SK-N-MC (cell line): ENCODE measurements at regions not wholly inside any gene's neighbourhood (a gene's known extent, or its start where the extent isn't known, plus 50 kb on each side); places are given as distances from the start of the nearest gene placed in this dataset.
"Not testable (repeated sequence)": the region's sequence is repeated elsewhere in the genome, so short reads cannot be mapped to it uniquely, and the experiment has no call there.

ENCODE experiments used
- DNase-seq: peaks from one replicate; pipeline ENCODE4 v3.0.0-alpha.2; 2011; ENCODE audit warnings: low read depth, low spot score
- H3K27ac ChIP-seq: fragments of 200-600 bp; sonication (generic); 2 replicates; pipeline ENCODE4 v1.5.1; 2016; ENCODE audit warnings: mixed run types
- H3K36me3 ChIP-seq: fragments of 200-600 bp; sonication (generic); 2 replicates; pipeline ENCODE4 v1.6.1; 2017; ENCODE audit warnings: antibody characterized with exemption, low read length, mixed read lengths; ENCODE audit not compliant: insufficient read depth
- H3K4me3 ChIP-seq: fragments of 200-600 bp; sonication (generic); 2 replicates; pipeline ENCODE4 v1.5.1; 2016
- H3K9ac ChIP-seq: fragments of 200-600 bp; sonication (generic); 2 replicates; pipeline ENCODE4 v1.8.0; 2017; ENCODE audit warnings: mixed run types, mixed read lengths; ENCODE audit not compliant: insufficient read length
- H3K9me3 ChIP-seq: fragments of 200-600 bp; sonication (generic); 2 replicates; pipeline ENCODE4 v1.6.1; 2017; ENCODE audit warnings: low read depth, mild to moderate bottlenecking, antibody characterized with exemption, low read length, moderate library complexity, mixed read lengths
- EZH2 ChIP-seq: fragments of 200-600 bp; sonication (generic); IDR thresholded peaks from one replicate; pipeline ENCODE4 v1.6.1; 2017; ENCODE audit warnings: antibody characterized with exemption
- FOXP2 ChIP-seq: optimal IDR thresholded peaks from 2 replicates; pipeline ENCODE3; 2011; ENCODE audit warnings: mild to moderate bottlenecking, moderate library complexity; ENCODE audit not compliant: insufficient read depth; ENCODE audit errors: extremely low read length, control extremely low read depth
- POLR2AphosphoS5 ChIP-seq: IDR thresholded peaks from 2 replicates; pipeline ENCODE4 v1.6.1; 2012; ENCODE audit warnings: mild to moderate bottlenecking, low read depth, low read length, borderline replicate concordance

- H3K9ac ChIP-seq, H3K9me3 ChIP-seq, DNase-seq, H3K27ac ChIP-seq, H3K36me3 ChIP-seq, H3K4me3 ChIP-seq: not testable (repeated sequence)
Measured at GRCh38 chr15:20301041-20301390, 240.6 kb downstream of the GOLGA6L6 start.

GRCh38 chr15:20300351-20301040 lies 241.1 kb downstream of the GOLGA6L6 start:
- H3K27ac ChIP-seq, DNase-seq, H3K9ac ChIP-seq, H3K36me3 ChIP-seq, H3K4me3 ChIP-seq, H3K9me3 ChIP-seq: not testable (repeated sequence)

DNA sequence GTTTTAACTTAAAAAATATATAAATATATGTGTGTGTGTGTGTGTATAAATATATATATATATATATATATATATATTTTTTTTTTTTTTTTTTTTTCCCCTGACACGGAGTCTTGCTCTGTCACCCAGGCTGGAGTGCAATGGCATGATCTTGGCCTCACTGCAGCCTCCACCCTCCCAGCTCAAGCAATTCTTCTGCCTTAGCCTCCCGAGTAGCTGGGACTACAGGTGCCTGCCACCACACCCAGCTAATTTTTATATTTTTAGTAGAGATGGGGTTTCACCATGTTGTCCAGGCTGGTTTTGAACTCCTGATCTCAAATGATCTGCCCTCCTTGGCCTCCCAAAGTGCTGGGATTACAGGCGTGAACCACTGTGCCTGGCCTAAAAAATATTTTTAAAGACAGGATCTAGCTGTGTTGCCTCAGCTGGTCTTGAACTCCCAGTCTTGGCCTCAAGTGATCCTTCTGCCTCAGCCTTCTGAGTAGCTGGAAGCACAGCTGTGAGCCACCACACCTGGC lies 243.9 kb downstream of the GOLGA6L6 start:
- DNase-seq, H3K27ac ChIP-seq, H3K9me3 ChIP-seq, H3K9ac ChIP-seq, H3K4me3 ChIP-seq, H3K36me3 ChIP-seq: not testable (repeated sequence)

DNA sequence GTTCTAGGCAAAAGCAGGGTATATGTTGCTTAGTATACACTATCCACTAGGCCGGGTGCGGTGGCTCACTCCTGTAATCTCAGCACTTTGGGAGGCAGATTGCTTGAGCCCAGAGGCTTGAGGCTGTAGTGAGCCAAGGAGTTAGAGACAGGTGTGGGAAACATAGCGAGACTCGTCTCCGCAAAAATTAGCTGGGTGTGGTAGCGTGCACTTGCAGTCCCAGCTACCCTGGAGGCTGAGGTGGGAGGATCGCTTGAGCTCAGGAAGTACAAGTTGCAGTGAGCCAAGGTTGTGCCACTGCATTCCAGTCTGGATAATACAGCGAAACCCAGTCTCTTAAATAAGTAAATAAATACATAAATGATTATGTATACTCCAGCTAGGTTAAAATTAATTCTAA lies 245.3 kb downstream of the GOLGA6L6 start:
- not testable (repeated sequence) for DNase-seq, H3K9ac ChIP-seq, H3K4me3 ChIP-seq, H3K9me3 ChIP-seq, H3K27ac ChIP-seq, H3K36me3 ChIP-seq

GRCh38 chr15:20295238-20295811 lies 246.3 kb downstream of the GOLGA6L6 start:
- Histone ChIP-seq H3K27ac (no peak overlapping the region), H3K9ac (no peak overlapping the region), H3K4me3 (no peak overlapping the region), H3K36me3 (no peaks in the 10 kb centered on the region), H3K9me3 (no peaks in the 10 kb centered on the region)
- no peak for TF ChIP-seq EZH2
- TF ChIP-seq FOXP2: no peak
- no peak for TF ChIP-seq POLR2AphosphoS5
- DNase-seq: no peak

- no peak overlapping the region for H3K27ac ChIP-seq
- H3K4me3 ChIP-seq: no peak overlapping the region
- TF ChIP-seq POLR2AphosphoS5 (no peak), FOXP2 (no peak), EZH2 (no peak)
- H3K9ac ChIP-seq: no peak overlapping the region
- no peaks in the 10 kb centered on the region for H3K9me3 ChIP-seq
- H3K36me3 ChIP-seq: no peaks in the 10 kb centered on the region
- no peak for DNase-seq
Measured at GRCh38 chr15:20294651-20295237, 246.9 kb downstream of the GOLGA6L6 start.

GRCh38 chr15:20292422-20293005 lies 249.1 kb downstream of the GOLGA6L6 start:
- H3K27ac ChIP-seq, H3K4me3 ChIP-seq, H3K9ac ChIP-seq, DNase-seq, H3K36me3 ChIP-seq, H3K9me3 ChIP-seq: not testable (repeated sequence)

GRCh38 chr15:20291616-20292015 lies 250.0 kb downstream of the GOLGA6L6 start:
- H3K36me3 ChIP-seq, H3K9ac ChIP-seq, DNase-seq, H3K4me3 ChIP-seq, H3K9me3 ChIP-seq, H3K27ac ChIP-seq: not testable (repeated sequence)

DNA sequence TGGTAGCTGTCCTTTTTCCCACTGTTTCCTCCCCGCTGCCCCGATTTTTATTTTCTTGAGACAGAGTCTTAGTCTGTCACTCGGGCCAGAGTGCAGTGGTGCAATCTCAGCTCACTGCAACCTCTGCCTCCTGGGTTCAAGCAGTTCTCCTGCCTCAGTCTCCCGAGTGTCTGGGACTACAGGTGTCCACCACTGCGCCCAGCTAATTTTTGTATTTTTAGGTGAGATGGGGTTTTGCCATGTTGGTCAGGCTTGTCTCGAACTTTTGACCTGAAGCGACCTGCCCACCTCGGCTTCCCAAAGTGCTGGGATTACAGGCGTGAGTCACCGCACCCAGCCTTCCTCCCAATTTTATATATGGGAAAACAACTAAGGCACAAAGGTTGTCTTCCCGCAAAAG lies 251.0 kb downstream of the GOLGA6L6 start:
- H3K9me3 ChIP-seq, H3K9ac ChIP-seq, DNase-seq, H3K4me3 ChIP-seq, H3K36me3 ChIP-seq, H3K27ac ChIP-seq: not testable (repeated sequence)

DNA sequence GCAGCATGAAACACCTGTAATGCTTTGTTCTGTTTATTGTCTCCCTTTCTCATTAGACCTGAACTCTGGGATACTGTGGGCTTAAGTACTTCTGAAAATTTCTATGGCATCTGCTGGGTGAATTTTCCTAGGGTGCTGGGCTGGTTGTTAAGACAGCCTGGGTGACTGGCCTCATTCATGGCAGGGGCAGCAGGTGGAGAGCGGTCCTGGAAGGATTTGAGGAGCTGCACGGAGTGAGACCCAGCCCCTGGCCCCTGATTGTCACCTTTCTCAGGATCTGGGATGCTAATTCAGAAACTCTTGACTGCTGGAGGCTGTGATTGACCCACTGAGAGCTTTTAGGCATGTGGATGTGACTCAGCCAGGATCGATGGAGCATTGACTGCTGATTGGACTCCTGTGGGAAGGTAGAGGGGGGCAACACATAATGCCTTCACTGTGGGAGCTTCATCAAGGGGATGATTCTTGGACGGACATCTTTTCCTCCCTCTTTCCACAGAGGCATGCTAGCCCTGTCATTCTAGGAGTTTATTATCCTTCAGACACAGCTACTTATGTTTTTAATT lies 252.0 kb downstream of the GOLGA6L6 start:
- not testable (repeated sequence) for H3K4me3 ChIP-seq, H3K36me3 ChIP-seq, DNase-seq, H3K9ac ChIP-seq, H3K27ac ChIP-seq, H3K9me3 ChIP-seq

DNA sequence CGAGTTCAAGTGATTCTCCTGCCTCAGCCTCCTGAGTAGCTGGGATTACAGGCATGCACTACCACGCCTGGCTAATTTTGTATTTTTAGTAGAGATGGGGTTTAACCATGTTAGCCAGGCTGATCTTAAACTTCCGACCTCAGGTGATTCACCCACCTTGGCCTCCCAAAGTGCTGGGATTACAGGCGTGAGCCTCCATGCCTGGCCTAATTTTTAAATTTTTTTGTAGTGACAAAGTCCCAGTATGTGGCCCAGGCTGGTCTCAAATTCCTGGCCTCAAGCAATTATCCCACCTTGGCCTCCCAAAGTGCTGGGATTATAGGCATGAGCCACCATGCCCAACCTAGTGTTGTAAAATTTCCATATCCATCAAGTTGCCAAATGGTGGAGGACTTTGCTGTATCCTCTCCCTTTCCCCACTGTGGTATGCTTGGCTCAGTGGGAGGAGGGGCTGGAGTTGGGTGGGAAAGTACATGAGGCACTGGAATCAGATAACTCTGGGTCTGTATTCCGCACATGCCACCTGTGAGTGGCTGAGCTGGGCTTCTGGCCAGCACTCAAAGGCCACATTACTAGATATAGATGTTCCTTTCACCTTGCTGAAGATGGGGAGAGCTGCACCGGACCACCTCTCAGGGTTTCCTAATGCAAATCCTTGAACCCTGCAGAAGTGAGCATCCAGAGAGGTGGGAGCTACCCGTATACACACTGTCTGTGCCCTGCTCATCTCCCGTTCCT lies 252.6 kb downstream of the GOLGA6L6 start:
- not testable (repeated sequence) for H3K27ac ChIP-seq, H3K9ac ChIP-seq, H3K4me3 ChIP-seq, H3K36me3 ChIP-seq, DNase-seq, H3K9me3 ChIP-seq

- not testable (repeated sequence) for DNase-seq, H3K9me3 ChIP-seq, H3K36me3 ChIP-seq, H3K9ac ChIP-seq, H3K4me3 ChIP-seq, H3K27ac ChIP-seq
Measured at GRCh38 chr15:20286559-20286958, 255.0 kb downstream of the GOLGA6L6 start.
